ENCODE measurements at regions not wholly inside any gene's neighbourhood (a gene's known extent, or its start where the extent isn't known, plus 50 kb on each side); places are given as distances from the start of the nearest gene placed in this dataset.

GRCh38 chr7:38070718-38071117 lies 107.3 kb upstream of the STARD3NL start:
- DNase-seq (ENCODE audit: low read depth) = peak; percentile 21

GRCh38 chr7:38086857-38087256 lies 91.2 kb upstream of the STARD3NL start:
- no peak for DNase-seq (ENCODE audit: low read depth)

- peak; percentile 50 for DNase-seq (ENCODE audit: low read depth)
Measured at GRCh38 chr7:38102507-38102906, 75.5 kb upstream of the STARD3NL start.

GRCh38 chr7:38105874-38106483 lies 72.1 kb upstream of the STARD3NL start:
- DNase-seq (ENCODE audit: low read depth) = peak; percentile 56

DNA sequence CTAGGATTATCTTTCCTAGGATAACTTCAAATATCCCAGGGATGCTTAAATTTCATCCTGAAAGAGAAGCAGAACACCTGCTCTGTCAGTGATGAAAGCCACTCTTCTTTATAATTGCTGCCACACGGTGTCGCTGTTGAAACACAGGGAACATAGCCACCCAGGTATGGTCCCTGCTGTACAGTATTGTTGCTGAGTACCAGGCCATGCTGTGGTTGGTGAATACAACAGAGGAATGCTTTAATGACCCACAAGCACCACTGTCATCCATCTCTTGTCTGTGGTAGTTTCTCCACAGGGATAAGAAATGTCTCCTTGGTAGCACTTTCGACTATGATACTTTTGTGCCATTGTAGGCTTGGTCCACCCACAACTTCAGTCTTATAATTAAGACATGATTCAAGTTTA lies 70.6 kb upstream of the STARD3NL start:
- DNase-seq (ENCODE audit: low read depth) = peak; percentile 43

- no peak for DNase-seq (ENCODE audit: low read depth)
Measured at GRCh38 chr7:38112075-38112474, 66.0 kb upstream of the STARD3NL start.

DNA sequence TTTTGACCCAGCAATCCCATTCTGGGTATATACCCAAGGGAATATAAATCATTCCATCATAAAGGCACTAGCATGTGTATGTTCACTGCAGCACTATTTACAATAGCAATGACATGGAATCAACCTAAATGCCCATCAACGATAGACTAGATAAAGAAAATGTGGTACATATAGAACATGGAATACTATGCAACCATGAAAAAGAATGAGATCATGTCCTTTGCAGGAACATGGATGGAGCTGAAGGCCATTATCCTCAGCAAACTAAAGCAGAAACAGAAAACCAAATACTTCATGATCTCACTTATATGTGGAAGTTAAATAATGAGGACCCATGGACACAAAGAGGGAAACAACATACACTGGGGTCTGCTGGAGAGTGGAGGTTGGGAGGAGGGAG lies 58.0 kb upstream of the STARD3NL start:
- no peak for DNase-seq (ENCODE audit: low read depth)

GRCh38 chr7:38122501-38122900 lies 55.5 kb upstream of the STARD3NL start:
- no peak for DNase-seq (ENCODE audit: low read depth)

- no peak for DNase-seq (ENCODE audit: low read depth)
Measured at GRCh38 chr7:38123494-38123893, 54.6 kb upstream of the STARD3NL start.

DNA sequence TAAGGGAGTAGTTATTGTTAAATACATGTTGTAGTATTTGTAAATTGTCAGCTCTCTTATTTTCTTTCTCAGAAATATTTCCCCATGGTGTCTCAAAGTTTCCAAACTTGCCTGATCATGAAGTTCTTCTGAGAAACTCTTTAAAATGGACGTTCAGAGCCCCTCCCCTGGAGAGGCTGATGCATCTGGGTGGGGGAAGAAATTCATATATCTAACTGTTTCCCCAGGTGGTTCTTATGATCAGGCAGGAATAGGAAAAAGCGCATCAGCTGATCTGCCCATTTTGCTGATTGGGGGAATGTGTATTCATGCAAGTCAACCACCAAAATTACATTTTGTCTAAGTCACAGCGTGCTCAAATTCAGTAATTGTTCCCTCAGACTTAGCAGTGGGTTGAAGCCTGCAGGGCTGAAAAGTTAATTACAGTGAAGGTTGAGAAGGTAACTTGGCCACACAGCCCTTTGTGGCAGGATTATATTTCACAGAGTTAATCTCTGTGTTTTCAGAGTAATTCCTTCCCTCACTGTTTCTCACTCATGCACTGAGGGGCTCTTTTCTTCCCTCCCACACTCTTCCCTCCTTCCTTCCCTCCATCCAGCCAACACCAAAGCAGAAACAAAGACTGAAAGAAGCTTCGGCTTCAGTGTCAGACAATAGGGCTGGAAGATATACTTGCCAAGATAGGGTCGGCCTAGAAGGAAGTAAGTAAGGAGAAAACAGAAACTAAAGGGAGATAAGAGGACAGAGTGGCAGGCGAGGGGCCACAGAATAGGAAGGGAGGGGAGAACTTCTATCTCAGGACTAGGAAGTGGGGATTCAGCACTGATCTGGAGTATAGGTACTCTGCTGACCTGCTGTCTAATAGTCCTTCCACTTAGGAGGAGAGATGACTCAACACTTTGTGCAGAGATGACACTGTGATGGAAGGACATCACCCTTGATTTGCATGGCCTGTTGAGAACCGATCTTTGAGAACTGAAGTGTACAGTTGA lies 50.5 kb upstream of the STARD3NL start:
- DNase-seq (ENCODE audit: low read depth) = no peak
